DMS 273 (cell line): ENCODE measurements at regions not wholly inside any gene's neighbourhood (a gene's known extent, or its start where the extent isn't known, plus 50 kb on each side); places are given as distances from the start of the nearest gene placed in this dataset.

Source experiments
- DNase-seq: peaks from one replicate; lab custom pipeline; 2025; ENCODE audit not compliant: unreplicated experiment; lab: John Stamatoyannopoulos, UW

DNA sequence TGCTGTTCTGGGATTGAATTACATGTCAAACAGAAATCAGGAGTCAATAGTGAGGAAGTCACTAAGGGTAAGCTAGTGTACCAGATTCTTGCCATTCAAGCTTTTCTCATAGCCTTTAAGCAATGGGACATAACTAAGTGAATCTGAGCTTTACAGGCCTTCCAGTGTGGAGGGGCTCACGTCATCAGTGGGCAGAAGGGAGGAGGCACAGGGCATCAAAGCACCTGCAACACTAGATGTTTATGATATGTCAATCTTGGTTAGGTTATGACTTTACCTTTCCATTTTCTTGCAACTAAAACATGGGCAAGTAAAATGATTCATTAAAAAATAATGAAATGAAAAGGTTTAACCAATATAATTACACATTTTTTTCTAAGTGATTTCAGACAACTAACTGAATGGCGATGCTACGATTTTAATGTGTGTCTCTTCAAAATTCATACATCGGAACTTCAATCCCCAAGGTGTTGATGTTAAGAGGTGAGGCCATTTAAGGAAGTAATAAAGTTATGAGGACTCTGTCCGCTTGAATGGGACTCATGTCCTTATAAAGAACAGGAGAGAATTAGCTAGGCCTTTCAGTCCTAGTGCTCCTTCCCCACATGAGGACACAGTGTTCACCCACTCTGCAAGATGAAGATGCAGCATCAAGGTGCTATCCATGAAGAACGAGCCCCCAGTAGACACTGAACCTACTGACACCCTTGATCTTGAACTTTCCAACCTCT is 1169.2 kb upstream of the NXPH2 start:
- DNase-seq = no peak

DNA sequence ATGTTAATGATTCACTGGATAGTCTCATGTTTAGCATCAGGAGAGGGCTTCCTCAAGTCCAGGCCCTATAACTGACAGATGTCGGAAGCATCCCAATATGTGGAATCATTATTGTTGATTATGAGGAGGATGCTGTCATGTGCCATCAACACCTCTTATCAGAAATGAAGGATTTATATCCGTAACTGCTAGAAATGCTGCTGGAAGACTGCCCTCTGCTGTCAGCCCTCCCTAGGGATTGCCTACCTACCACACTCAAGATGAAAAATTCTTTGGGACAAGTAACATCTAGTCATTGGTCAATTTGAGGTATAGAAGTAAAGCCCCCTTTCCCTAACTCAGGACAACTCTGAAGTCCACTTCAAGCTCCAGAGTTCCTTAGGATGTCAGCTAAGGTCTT is 1166.5 kb upstream of the NXPH2 start:
- no peak for DNase-seq

DNA sequence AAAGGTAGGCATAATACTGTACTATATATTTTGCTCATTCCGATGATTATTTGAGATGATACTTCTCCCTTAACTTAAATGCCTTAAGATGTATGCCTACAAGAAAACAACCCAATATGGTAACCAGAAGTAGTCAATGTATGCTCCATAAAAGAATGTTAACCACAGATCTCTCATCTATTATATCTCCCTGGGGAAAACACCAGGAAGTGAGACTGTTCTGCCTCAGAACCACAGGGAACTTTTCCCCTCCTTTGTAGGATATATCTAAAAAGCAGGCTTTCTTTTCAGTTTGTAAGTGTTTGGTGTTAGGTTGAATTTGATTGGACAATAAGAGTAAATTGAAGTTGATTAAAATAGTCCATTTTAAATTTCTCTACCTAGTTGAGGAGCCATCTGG is 1160.5 kb upstream of the NXPH2 start:
- DNase-seq = no peak

DNA sequence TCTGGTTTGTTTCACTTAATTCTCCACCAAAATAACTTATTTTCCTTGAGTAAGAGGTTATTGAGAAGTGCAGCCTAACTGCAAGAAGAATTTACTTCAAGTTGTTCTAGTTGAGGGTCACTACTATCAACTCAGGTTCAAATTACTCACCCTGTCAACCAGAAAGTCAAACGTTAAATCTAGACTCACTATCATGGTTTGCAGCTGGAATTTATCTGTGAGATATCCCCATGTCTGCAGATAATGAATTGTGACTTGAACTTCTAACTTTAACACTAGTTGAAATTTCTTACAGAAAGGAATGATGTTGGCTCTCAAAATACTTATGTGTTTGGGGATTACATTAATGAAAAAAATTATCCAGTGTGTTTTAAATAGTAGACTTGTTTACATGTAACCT is 1145.7 kb upstream of the NXPH2 start:
- no peak for DNase-seq

DNA sequence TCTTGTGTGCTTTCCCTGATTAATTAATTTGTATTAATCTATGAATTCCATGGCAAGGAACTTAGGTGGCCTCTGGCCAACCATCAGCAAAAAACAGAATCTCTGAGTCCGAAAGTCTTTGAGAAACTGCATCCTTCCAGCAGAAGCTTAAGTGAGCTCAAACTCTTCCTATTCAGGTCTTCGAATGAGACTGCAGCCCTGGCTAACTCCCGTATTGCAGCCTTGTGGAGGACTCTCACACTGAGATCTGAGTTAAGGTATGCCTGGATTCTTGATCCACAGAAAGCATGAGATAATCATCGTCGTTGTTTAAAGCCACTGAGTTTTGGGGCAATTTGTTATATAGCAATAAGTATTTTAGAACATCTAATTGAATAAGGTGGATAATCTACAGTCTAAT is 1143.9 kb upstream of the NXPH2 start:
- no peak for DNase-seq

DNA sequence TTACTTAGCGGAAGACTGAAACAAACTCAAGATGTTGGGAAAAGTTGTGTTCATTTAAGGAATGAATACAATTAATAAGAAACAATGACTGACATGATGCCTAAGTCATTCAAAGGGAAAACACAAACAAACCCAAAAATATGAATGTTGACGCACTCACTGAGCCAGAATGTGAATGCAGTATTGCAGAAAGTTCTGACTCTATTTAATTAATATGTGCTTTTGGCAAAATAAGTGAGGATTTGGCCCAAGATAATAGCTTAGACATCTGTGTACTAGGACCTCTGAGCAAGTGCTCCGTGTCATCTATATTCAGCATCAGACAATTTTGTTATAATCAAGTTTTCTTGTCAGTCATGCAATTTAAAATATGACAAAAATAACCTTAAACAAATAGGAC is 1138.8 kb upstream of the NXPH2 start:
- DNase-seq = no peak

DNA sequence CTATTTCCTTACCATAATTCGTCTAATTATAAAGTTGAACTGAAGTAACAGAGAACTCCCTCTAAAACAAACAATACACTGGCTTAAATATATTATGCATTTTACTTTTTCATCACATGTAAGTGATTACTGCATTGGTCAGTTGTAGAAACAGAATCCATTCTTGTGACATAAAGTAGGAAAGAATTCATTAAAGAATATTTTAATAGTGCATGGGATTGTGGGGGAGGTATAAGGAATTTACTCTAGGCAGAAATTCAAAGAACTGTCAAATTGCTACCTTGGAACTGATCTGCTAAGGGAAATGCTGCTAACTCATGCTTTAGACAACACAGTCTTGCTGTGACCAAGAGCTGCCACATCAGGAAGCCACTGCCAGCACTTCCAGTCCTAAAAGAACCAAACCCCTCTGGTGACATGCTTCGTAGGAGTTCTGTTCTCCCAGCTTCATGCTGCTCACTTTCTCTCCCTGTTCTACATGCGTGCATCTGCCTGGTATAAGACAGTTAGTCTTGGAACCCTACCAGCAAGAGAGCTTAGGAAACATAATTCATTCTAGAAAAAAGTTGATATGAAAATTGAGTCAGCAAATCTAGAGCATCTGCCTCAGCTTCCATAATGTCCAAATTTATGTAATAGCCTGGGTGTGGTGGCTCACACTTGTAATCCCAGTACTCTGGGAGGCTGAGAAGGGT is 1137.6 kb upstream of the NXPH2 start:
- DNase-seq = no peak

DNA sequence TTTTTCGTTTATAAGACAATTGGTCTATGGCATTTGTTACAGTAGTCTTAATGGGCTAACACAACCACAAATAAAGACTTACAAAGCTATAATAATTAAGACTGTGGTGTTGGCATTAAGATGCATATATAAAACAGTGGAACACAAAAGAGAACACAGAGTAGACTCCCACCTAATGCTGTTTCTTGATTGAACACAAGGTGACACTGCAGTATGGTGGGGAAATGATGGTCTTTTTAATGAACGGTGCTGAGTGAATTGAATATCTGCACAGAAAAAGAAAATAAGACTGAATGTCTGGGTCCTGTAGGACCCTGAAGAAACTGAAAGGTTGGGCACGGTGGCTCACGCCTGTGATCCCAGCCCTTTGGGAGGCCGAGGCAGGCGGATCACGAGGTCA is 1136.6 kb upstream of the NXPH2 start:
- peak; percentile 4 for DNase-seq

DNA sequence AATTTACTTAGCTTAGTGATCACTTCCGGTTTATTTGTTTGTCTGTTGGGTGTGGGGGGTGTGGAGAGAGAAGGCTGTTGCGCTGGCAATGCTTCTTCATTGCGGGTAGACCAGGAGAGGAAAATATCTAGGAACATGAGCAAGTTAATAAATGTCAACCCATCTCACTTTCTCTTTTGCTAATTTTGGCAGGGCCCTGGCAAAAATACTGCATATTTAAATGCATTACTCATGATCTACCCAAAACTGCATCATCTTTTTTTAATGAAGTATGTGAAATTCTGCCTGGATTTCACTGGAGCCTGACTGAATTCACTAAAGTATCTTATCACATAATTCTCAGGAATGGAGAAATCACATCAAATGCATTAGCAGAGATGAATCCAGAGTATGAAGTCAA is 1131.0 kb upstream of the NXPH2 start:
- no peak for DNase-seq

DNA sequence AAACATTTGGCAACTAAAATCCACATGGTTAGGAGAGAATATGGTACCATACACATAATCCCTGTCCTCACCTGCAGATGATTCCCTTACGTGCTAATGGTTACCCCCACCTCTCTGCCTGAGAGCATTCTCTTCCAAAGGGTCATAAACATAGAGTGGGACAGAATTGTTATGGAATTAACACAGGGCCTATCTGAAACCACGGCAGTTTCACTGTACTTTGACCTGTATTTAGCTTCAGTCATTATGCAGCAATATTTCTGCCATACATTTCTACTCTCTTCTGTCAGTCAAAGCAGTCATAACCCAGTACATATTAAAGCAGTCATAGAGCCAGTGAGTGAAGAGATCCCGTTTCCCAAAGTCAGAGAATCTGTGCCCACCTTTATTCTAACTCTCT is 1128.9 kb upstream of the NXPH2 start:
- no peak for DNase-seq

DNA sequence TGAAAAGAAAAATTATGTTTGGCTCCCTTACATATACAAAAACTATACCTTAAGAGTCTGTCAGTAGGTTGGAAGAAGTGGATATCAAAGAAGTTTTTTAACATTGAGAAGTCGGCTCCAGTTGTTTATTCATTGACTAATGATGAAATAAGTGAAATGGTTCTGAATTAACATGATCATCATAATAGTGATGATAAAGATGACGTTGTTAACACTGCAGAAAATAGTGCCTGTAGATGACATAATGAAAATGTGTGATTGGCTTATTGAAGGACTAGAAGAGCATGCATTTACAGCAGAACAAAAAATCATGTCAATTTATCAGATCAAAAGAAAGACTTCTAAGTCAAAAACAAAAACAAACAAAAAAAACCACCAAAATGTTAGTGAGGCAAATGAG is 1125.4 kb upstream of the NXPH2 start:
- no peak for DNase-seq

DNA sequence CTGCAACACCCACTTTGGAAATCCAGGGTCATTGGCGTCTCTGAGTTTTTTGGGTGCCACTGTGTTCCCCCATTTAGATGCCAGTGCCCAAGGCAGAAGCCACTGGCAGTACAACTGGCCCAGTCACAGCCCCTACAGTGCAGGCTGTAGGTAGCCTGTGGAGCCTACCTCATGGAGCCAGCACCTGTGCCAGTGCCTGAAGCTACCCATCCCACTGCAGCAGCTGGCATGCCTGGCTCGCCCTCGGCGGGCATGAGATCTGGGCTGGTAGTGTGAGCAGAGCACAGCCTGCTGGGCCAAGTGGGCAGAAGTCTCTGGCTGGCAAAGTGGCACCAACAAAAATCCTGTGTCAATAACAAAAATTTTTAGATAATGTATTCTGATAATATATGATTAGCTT is 1111.4 kb upstream of the NXPH2 start:
- DNase-seq = no peak

DNA sequence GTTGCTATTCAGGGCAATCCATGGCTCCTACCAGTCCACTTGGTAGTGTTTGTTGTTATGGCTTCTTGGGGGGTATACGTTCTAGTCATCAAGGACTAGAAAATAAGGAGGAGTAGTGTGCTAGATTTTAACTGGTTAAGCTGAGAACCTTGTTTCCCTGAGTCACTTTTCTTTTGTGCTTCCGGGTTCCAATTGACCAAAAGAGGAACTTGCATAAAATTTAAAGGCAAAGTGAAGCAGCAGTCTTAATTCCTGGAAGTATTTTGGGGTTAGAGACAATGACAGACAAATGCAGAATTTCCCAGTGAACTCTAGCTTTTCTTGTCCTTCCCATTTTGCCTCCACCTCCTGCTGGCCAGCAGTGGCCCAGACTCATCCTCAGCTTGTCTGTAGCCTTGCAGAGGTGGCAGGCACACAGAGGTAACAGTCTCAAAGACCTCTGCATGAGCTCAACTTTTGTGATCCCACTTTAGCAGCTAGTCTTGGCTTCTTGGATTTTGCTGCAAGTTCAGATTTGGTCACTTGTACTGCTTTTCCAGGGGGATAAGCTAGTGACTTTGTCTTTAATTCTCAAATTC is 1105.8 kb upstream of the NXPH2 start:
- DNase-seq = no peak

DNA sequence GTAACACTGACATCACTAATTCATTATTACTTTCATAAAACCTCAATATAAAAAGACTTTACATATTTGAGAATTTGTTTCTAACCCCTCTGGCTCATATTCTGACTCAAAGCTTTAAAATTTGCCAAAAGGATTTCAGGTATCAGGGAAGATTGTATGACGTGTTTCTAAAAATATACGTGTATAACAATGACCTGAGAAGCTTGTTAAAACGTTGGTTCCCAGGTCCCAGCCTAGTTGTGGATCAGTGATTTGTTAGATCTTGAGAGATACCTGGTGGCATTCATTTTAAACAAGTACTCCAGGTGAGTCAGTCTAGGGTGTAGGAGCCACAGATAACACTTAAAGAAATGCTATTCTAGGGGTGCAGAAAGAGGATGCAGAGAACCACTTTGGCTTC is 1096.8 kb upstream of the NXPH2 start:
- no peak for DNase-seq

DNA sequence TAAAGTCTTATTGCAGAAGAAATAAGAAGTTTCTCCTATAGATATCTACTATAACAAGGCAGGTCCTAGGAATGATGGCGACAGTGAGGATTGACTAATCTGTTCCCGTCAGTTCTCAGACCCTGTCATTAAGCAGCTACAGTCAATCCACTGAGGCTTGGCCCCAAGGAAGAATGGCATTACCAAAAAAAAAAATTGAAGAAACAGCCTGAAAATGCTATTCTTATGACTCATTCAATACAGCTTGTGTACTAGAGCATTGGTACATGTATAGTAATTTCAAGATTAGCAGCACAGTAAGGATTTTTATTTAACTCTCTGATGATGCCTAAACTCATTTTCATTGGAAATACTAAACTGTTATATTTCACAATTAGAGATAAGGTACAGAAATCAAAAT is 1096.1 kb upstream of the NXPH2 start:
- DNase-seq = no peak

DNA sequence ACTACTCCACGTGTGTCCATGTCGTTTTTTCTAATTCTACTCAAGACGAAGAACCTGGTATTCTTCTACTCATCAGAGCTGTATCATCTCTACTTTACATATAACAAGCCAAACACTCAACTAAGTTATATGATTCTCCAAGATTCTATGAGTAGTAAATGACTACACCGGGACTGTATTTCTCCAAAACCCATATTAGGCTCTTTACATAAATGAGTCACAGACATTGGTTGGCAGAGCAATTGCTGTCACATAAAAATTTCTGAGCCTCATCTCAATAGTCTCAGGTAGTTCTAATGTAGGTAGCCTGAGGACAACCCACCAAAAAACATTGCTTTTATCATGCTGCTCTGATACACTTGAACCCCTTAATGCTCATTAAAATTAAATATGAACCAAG is 1092.3 kb upstream of the NXPH2 start:
- no peak for DNase-seq

DNA sequence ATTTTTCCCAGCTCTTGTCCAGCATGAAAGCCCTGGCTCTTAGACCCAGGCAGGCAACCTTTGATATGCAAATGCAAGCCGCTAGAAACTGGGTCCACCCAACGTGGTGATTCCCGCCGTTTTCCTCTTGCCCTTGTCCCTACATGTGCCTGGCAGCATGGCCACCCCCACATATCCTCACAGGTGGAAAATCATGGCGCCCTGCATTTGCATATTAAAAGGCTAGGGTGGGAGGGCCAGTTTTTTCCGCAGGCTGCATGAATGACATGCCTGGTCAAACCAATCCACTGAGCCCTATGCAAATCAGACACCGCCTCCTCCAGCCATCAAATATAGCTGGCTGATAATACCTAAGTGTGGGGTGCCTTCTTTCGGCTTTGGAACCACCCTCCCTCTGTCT is 1091.8 kb upstream of the NXPH2 start:
- no peak for DNase-seq

DNA sequence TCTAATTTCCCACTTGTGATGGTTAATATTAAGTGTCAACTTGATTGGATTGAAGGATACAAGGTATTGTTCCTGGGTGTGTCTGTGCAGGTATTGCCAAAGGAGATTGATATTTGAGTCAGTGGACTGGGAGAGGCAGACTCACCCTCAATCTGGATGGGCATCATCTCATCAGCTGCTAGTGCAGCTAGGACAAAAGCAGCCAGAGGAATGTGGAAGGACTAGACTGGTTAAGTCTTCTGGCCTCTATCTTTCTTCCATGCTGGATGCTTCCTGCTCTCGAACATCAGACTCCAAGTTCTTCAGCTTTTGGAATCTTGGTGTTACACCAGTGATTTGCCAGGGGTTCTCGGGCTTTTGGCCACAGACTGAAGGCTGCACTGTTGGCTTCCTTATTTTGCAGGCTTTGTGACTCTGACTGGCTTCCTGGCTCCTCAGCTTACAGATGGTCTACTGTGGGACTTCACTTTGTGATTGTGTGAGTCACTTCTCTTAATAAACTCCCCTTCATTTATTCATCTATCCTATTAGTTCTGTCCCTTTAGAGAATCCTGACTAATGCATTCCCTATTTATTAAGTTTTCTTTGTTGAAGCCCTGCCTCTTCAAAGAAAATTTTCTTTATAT is 1087.5 kb upstream of the NXPH2 start:
- no peak for DNase-seq

DNA sequence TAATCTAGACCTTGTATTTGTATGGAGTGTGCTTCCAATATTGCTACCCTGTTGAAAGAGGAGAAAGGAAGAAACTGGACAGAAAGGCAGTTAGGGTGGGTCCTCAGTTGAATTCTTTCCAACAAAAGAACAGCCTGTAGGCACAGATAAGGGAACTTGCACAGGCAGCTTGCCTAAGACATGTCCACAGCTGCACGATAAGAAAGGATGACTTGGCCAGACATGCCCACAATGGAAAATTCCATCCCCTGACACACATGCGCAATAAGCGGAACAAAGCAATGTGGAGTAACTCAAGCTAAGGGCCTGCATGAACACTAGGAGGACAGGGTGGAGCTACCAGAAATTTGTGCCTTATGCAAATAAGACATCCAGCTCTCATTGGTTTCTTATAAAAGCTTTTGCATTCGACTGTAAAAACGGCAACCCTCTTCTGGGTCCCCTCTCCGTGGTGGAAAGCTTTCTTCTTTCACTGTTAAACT is 1084.7 kb upstream of the NXPH2 start:
- no peak for DNase-seq

DNA sequence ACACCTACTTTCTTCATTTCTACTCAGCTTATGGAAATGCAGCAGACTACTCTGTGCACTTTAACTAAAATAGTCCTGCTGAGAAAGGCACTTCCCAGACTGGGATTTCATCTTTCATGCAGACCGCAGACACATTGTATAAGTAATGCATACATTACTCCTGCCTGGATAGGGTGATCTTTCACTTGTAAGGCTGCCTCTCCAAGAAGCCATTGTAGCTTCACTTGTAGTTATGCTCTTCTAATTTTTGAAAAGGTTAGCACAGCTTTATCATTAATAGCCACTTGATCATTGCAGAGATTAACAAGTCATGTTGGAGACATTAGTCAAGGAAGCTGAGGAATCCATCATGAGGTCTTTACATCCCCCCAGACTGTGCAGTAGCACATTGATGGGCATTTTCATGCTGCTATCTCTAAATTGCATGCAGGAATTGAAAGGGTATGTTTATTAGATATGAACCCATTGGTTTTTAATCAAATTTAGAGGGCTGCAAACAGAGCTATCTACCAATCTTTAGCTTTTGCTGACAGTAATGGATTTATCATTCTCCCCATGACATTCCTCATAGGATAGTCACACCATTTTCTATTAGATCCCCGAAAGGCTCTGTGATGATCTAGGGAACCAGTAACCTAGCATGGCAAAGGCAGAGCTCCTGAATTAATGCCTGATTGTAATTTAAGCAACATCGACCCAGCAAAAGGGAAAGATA is 1074.7 kb upstream of the NXPH2 start:
- DNase-seq = no peak

DNA sequence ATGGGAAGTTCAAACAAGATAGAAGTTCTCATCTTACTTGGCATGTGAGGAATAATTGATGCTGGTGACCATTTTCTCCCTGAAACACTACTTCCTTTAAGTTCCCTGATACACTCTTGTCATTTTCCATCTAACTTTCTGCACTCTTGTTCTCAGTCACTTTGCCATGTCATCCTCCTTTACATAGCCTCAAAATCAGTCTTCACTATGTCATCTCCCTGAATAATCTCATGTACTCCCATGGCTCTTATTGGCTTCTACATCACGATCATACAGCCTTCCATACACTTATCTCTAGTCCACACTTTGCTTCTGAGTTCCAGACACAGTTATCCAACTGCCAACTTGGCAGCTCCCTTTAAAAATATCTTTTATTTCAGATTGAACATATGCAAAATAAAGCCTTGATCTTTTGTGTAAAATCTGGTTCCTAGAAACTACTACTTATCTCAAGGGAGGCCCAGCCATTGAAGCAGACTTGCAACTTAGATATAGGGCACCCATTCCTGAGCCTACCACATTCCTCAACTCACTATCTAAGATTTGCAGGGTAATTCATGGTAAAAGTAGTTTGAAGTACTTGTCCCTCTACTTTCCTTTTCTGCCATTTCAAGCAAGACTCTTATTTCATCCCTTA is 1070.2 kb upstream of the NXPH2 start:
- DNase-seq = no peak
